PC-9 (cell line): ENCODE measurements at regions not wholly inside any gene's neighbourhood (a gene's known extent, or its start where the extent isn't known, plus 50 kb on each side); places are given as distances from the start of the nearest gene placed in this dataset.

Experiments used
- CTCF ChIP-seq: fragments of 200-600 bp; sonication (generic); conservative IDR thresholded peaks from 2 replicates; pipeline ENCODE4 v1.6.1; 2017; ENCODE audit warnings: mixed run types, antibody characterized with exemption, mild to moderate bottlenecking, moderate library complexity
- EZH2 ChIP-seq: fragments of 200-600 bp; sonication (generic); IDR thresholded peaks from 2 replicates; pipeline ENCODE4 v1.8.0; 2017; ENCODE audit warnings: antibody characterized with exemption, low read depth

- TF ChIP-seq CTCF (no peak), EZH2 (no peak)
These were observed 845.3 kb downstream of the TYW1 start for GRCh38 chr7:67841896-67842295.
